ENCODE measurements at regions not wholly inside any gene's neighbourhood (a gene's known extent, or its start where the extent isn't known, plus 50 kb on each side); places are given as distances from the start of the nearest gene placed in this dataset.
A peak's percentile ranks its signal among the peaks of the same experiment; 100 is the strongest.
"Not testable (repeated sequence)": the region's sequence is repeated elsewhere in the genome, so short reads cannot be mapped to it uniquely, and the experiment has no call there.

GRCh38 chr10:22875581-22875980 is 52.3 kb upstream of the ARMC3 start:
- no peak for DNase-seq (ENCODE audit: low spot score)

DNA sequence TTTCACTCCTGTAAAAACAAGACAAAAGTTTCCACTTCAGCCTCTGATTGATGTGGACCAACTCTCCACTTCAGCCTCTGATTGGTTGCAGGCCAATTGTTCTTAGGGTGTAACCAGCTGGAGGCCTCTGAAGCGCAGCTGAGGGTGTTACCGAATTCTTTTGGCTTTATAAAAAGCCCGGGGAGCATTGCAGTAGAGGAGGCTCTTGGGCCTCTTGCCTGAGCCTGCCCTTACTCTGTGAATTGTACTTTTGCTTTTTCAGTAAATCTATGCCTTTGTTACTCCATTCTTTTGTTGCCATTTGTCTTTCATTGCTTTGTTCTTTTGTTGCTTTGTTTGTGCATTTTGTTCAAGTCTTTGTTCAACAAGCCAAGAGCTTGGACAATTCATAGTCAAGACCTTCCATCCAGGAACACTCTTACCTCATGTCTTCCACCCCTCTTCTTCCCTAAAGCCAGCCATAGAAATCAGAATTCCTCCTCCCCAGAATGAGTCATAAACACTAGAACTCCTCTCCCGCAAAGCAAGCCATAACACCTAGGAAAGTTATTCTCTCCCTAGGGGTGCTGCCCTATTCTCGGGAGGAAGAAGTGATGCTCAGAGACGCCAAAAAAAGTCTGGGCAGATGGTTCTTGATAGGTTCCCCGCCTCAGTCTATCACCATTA is 53.5 kb upstream of the ARMC3 start:
- no peak for DNase-seq (ENCODE audit: low spot score)

GRCh38 chr10:22856444-22857074 is 71.3 kb upstream of the ARMC3 start:
- DNase-seq (ENCODE audit: low spot score): no peak

DNA sequence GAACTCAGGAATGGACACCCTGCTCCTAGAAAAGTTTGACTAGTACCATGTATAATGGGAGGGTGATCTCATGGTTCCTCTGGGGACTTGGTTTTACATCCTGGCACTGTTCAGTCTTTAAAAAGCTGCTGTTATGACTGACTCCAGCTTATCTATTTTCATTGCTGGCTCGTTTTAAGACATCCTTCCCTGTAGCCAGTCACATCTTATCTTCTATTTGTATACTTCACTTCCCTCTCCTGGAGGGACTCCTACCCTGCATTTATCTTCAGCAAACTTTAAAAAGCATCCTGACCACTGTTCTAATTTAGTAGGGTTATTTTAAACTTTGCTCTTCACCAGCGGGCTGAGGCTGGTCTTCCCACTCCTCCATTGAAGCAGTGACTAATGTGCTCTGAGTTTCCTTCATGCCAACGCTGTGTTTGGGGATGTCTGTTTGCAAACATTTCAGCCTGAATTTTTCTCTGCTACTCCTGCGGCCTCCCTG is 72.9 kb upstream of the ARMC3 start:
- DNase-seq (ENCODE audit: low spot score): no peak

DNA sequence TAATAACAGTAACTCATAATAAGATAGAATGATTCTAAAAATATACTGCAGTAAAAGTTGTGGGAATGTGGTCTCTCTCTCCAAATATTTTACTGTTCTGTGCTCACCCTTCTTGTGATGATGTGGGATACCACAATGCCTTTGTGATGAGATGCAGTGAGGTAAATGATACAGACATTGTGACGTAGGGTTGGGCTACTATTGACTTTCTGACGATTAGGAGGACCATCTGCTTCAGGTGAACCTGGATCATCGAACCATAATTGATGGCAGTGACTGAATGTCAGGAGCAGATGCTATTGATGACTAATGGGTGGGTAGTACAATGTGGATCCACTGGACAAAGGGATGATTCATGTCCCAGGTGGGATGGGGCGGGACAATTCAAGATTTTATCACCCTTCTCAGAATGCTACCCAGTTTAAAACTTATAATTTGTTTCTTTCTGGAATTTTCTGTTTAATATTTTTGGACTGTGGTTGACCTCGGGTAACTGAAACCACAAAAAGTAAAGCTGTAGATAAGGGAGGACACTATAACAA is 73.9 kb upstream of the ARMC3 start:
- DNase-seq (ENCODE audit: low spot score): no peak

- no peak for DNase-seq (ENCODE audit: low spot score)
Measured at GRCh38 chr10:22852712-22853353, 75.0 kb upstream of the ARMC3 start.

- DNase-seq (ENCODE audit: low spot score): no peak
Measured at GRCh38 chr10:22851865-22852239, 76.0 kb upstream of the ARMC3 start.

DNA sequence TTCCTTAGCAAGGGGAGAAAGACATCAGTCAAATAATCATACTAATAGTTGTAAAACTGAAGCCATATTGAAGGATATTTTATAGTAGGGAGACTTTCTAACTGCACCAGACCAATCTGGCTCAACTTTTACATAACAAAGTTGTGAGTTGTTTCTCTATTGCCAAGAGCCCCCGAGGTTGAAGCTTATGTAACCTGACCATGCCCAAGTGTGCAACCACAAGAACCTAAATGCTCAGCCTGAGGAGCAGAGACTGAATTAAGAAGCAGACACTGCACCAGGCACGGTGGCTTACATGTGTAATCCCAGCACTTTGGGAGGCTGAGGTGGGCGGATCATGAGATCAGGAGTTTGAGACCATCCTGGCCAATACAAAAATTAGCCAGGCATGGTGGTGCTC is 77.3 kb upstream of the ARMC3 start:
- no peak for DNase-seq (ENCODE audit: low spot score)

DNA sequence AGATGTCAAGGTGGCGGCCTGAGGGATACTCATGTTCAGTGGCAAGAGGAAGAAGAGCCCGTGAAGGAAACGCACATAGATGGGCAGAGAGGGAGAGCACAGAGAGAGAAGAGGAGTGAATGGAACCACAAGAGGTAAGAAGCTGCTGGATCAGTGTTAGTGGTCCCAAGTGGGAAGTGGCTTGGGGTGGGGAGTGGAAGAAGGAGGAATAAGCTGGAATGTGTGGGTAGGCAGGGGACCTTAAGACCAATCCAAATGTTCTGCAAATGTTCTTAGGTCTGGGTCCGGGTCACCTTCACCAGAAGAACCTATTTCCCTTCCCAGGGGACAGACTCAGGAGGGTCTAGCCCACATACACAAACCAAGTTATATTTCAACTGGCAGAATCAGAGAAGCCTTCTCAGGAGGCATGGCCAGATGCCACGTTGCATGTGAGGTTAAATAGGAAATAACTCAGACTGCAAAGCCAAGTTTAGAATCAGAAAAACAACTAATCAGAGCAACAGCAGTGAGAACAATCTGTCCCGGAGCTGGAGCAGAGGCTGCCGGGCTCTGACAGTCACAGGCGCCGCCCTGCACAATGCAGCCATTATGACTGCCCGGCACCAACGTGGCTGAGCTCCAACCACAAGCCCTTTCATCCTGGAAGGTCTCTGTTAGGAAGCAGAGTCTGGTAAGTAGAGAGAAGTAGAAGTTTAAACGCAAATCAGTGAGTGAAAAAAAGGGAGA is 78.6 kb upstream of the ARMC3 start:
- DNase-seq (ENCODE audit: low spot score): peak; percentile 58

GRCh38 chr10:22848509-22848908 is 79.3 kb upstream of the ARMC3 start:
- no peak for DNase-seq (ENCODE audit: low spot score)

DNA sequence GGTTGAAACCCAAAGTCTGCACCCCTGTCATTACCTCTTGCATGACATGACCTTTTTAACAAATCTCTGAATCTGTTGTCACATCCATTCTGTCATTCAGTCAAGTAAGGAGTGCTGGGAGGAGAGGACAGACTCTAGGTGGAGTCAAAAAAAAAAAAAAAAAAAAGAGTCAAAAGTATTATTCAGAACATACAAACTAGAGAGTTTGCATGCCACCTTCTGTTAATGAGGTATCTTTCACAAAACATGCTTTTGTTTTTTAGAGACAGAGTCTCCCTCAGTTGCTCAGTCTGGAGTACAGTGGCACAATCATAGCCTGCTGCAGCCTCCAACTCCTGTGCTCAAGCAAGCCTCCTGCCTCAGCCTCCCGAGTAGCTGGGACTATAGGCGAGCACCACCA is 81.6 kb upstream of the ARMC3 start:
- DNase-seq (ENCODE audit: low spot score): no peak

GRCh38 chr10:22839639-22840038 is 88.2 kb upstream of the ARMC3 start:
- DNase-seq (ENCODE audit: low spot score): no peak

GRCh38 chr10:22837771-22838170 is 90.1 kb upstream of the ARMC3 start:
- DNase-seq (ENCODE audit: low spot score): no peak

DNA sequence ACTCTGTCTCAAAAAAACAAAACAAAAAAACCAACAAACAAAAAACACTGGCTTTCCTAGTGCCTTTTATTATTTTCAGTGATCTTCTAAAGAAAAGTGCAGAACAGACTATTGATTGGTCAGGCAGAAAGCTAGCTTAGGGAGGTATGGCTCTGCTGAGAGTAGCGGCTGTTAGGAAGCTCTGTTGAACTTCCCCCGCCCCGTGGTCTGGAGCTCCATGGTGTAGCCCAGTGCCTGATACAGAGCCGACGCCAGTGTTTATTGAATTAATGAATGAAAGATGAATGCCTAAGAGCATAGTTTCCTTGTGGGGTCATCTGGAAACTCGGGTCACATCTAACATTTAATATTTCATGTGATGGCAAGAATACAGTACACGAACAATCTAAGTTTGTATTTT is 90.5 kb upstream of the ARMC3 start:
- DNase-seq (ENCODE audit: low spot score): no peak

- DNase-seq (ENCODE audit: low spot score): no peak
Measured at GRCh38 chr10:22834471-22834870, 93.4 kb upstream of the ARMC3 start.

- DNase-seq (ENCODE audit: low spot score): no peak
Measured at GRCh38 chr10:22833781-22834180, 94.1 kb upstream of the ARMC3 start.

DNA sequence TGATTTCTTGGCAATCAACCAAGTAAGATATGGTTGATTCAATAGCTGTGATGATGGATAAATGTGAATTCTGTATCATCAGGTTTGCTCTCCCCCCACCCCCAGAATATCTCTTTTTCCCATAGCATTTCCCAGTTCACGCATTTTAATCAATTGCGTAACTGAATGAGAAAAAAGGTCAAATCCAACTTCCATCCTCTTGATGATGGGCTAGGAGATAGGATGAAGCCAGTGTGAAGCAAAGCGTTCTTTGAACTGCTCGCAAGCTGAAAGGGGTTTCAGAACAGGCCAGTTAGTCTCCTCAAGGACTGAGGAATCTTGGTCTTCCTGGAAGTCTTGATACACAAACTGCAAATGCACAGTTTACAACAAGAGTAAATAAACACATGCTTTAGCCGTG is 94.5 kb upstream of the ARMC3 start:
- DNase-seq (ENCODE audit: low spot score): no peak

DNA sequence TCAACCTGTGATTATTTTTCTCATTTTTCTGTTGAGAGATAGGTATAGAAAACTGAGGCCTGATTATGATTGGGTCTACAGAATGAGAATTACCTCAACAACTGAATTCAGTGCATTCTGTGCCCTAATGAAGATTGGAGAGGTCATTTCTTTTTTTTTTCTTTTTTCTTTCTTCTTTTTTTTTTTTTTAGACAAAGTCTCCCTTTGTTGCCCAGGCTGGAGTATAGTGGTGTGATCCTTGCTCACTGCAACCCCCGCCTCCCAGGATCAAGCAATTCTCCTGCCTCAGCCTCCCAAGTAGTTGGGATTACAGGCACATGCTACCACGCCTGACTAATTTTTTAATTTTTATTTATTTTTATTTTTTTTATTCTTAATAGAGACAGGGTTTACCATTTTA is 95.0 kb upstream of the ARMC3 start:
- no peak for DNase-seq (ENCODE audit: low spot score)

DNA sequence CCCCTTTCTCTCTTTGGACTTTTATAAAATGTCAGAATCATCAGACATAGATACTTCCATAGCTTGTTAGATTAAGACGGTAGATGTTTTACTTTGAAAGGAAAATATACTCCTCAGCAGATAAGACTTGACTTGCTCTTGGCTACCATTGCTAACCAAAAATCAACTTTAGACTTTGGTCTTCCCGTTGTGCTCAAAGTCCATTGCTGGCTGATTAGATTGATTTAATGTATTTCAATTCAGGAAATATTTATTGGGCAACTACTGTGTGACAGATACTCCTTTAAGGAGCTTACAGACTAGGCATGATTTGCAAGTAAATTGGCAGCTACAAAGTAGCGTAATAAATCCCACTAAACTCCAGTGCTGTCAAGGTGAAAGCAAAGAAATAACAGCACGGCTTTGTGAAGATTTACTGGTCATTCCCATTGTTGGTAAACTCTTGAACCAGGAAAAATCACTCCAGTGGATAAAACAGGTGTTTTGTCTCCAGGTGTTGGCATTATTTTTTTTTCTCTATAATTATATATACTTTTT is 95.7 kb upstream of the ARMC3 start:
- DNase-seq (ENCODE audit: low spot score): no peak

DNA sequence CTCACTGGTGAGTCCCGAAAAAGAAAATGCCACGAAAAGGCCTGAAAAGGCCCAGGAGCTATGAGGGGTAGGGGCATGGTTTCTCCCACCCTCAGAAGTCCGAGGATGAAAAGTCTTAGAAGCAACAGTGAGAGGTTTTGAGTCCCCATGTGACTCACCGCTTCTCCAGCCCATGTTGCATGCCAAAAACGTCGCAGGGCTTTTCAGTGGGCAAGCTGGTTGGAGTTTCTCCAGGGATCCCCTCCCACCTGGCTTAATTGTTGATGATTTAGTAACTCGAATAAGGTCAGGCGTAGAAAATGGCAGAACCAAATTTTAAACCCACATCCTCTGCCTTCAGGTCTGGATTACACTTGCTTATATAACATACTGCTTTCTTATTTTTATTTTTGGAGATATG is 96.3 kb upstream of the ARMC3 start:
- DNase-seq (ENCODE audit: low spot score): no peak

DNA sequence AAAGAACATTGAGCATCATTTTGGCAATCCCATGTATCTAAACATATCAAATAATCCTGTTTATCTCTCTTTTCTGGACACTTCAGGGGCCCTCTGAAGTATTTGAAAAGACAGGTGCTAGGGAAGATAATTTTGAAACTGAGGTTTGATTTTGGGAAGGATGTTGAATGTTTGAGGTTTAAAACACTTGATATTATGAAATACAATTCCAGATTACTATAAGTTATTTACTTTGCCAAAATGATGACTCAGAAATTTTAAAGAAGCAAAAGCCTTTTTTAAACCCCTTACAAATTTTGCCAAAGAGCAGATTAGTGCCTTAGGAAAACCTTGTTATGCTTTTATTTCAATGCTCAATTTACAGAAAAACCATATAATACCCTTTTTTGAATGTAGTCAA is 99.1 kb upstream of the ARMC3 start:
- DNase-seq (ENCODE audit: low spot score): not testable (repeated sequence)

DNA sequence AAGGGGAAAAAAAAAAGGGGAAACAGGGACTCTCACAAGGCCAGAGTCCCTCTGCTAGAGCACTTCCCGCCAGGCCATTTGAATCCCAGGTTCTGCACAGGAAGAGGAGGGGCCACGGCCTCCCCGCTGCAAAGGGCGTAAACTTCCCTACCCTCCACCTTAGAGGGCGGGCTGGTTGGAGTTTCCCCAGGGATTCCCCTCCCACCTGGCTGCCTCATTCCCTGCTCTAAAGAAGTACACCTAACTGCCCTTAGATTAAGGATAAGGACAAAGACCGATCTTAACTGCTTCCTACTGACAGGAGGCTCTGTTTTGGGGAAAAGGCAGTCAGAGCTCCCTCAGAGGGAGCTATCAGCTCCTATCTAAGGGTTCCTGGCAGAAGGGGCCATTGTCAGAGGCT is 102.0 kb upstream of the ARMC3 start:
- DNase-seq (ENCODE audit: low spot score): no peak

Measured in AG08395 (cell line).